Thyroid gland (tissue), 4 donors: ENCODE measurements at regions not wholly inside any gene's neighbourhood (a gene's known extent, or its start where the extent isn't known, plus 50 kb on each side); places are given as distances from the start of the nearest gene placed in this dataset.

Experiments used
- CTCF ChIP-seq, 6 experiments: fragments of 200-600 bp in 3 of 6; fragments of 450-650 bp in 3 of 6; sonication (generic) in 3 of 6; IDR thresholded peaks; one replicate each; pipeline ENCODE4 v1.5.1; 2016 to 2019; ENCODE audit warnings: antibody characterized with exemption in 6 of 6, mild to moderate bottlenecking in 2 of 6, inconsistent platforms in 1 of 6, moderate library complexity in 1 of 6
- POLR2A ChIP-seq, 2 donors: fragments of 450-650 bp; IDR thresholded peaks; one replicate each; pipeline ENCODE4 v1.6.1; 2017; ENCODE audit warnings: antibody characterized with exemption in 2 of 2, mild to moderate bottlenecking in 2 of 2, moderate library complexity in 1 of 2

GRCh38 chr3:31450345-31450744 lies 82.4 kb upstream of the STT3B start:
- no peak for TF ChIP-seq CTCF (IDR thresholded peaks at IDR 0.05)
- no peak for TF ChIP-seq POLR2A (IDR thresholded peaks at IDR 0.05)
